ENCODE measurements at regions not wholly inside any gene's neighbourhood (a gene's known extent, or its start where the extent isn't known, plus 50 kb on each side); places are given as distances from the start of the nearest gene placed in this dataset.

DNA sequence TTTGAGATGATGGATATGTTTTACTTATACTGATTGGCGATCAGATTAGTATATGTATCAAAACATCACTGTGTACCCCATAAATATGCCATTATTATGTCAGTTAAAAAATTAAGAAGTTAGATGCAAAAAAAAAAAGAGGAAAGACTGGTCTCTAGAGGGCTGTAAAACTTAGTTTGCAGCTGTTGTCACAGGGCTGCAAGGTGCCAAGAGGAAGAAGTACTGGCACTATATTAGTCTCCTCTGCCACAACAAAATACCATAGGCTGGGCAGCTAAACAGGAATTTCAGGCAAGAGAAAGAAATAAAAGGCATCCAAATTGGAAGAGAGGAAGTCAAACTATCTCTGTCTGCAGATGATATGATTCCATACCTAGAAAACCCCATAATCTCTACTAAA, 177.8 kb upstream of the PLPP4 start:
- Histone ChIP-seq H3K79me2 (ENCODE audit: low read depth) (no peaks in the 10 kb centered on the region), H3K9me3 (ENCODE audit: insufficient read depth, low read depth) (no peaks in the 10 kb centered on the region), H3F3A (ENCODE audit: insufficient read depth, low read depth) (no peaks in the 10 kb centered on the region), H3K4me1 (replicated peaks; ENCODE audit: insufficient read depth) (no peaks in the 10 kb centered on the region), H3K4me2 (no peak overlapping the region), H3K4me3 (no peak overlapping the region), H2AFZ (no peak overlapping the region), H4K20me1 (ENCODE audit: insufficient read depth) (no peaks in the 10 kb centered on the region), H3K27me3 (ENCODE audit: insufficient read depth, low read depth) (0 out of 2 replicates have a peak, but pooled peaks cover 5% of the 10 kb centered on the region), H3K36me3 (ENCODE audit: low read depth) (no peaks in the 10 kb centered on the region), H3K27ac (no peak overlapping the region), H3K9me2 (ENCODE audit: insufficient read depth) (no peaks in the 10 kb centered on the region)
- DNase-seq: no peak
- intact Hi-C loops (cut with micrococcal nuclease; ENCODE audit: unreplicated experiment): no loop called here
- BruUV-seq (replicated peaks): no TSS peak
- TF ChIP-seq EZH2 (IDR thresholded peaks at IDR 0.05; ENCODE audit: low read depth): no peak
- TF ChIP-seq, protein P1, sequence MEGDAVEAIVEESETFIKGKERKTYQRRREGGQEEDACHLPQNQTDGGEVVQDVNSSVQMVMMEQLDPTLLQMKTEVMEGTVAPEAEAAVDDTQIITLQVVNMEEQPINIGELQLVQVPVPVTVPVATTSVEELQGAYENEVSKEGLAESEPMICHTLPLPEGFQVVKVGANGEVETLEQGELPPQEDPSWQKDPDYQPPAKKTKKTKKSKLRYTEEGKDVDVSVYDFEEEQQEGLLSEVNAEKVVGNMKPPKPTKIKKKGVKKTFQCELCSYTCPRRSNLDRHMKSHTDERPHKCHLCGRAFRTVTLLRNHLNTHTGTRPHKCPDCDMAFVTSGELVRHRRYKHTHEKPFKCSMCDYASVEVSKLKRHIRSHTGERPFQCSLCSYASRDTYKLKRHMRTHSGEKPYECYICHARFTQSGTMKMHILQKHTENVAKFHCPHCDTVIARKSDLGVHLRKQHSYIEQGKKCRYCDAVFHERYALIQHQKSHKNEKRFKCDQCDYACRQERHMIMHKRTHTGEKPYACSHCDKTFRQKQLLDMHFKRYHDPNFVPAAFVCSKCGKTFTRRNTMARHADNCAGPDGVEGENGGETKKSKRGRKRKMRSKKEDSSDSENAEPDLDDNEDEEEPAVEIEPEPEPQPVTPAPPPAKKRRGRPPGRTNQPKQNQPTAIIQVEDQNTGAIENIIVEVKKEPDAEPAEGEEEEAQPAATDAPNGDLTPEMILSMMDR (conservative IDR thresholded peaks at IDR 0.05): no peak
- ChIA-PET POLR2A (ENCODE audit: unreplicated experiment) (no interaction called here), CTCF (no interaction called here)

DNA sequence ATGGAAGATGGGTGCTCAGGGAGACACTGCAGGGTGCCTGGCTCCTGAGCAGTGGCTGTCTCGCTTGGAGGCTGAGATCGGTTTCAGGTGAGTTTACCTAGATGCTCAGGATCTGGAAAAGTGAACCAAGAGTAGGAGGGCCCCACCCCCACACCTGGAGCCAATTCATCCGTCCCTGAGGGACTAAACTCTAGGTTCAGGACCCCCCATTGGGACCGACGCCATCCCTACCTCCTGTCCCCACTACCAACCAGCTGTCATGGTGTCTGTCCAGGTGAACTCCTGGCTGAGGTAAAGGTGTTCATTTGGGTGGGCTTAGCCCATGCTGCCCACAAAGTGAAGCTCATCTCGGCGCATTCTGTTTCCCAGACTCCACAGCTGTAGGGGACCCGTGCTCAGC, 174.6 kb upstream of the PLPP4 start:
- H3K9me2 ChIP-seq (ENCODE audit: insufficient read depth): no peaks in the 10 kb centered on the region
- no peaks in the 10 kb centered on the region for H4K20me1 ChIP-seq (ENCODE audit: insufficient read depth)
- no peaks in the 10 kb centered on the region for H3K4me1 ChIP-seq (replicated peaks; ENCODE audit: insufficient read depth)
- no peak overlapping the region for H3K4me2 ChIP-seq
- BruUV-seq (replicated peaks): no TSS peak
- no peak overlapping the region for H3K4me3 ChIP-seq
- no peaks in the 10 kb centered on the region for H3F3A ChIP-seq (ENCODE audit: insufficient read depth, low read depth)
- no peaks in the 10 kb centered on the region for H3K36me3 ChIP-seq (ENCODE audit: low read depth)
- no peaks in the 10 kb centered on the region for H3K9me3 ChIP-seq (ENCODE audit: insufficient read depth, low read depth)
- H3K27me3 ChIP-seq (ENCODE audit: insufficient read depth, low read depth): 0 out of 2 replicates have a peak, but pooled peaks cover 5% of the 10 kb centered on the region
- CTCF ChIA-PET: no interaction called here
- intact Hi-C loops (cut with micrococcal nuclease; ENCODE audit: unreplicated experiment): no loop called here
- POLR2A ChIA-PET (ENCODE audit: unreplicated experiment): no interaction called here
- TF ChIP-seq EZH2 (IDR thresholded peaks at IDR 0.05; ENCODE audit: low read depth): no peak
- H2AFZ ChIP-seq: no peak overlapping the region
- H3K27ac ChIP-seq: no peak overlapping the region
- no peaks in the 10 kb centered on the region for H3K79me2 ChIP-seq (ENCODE audit: low read depth)
- DNase-seq: no peak

DNA sequence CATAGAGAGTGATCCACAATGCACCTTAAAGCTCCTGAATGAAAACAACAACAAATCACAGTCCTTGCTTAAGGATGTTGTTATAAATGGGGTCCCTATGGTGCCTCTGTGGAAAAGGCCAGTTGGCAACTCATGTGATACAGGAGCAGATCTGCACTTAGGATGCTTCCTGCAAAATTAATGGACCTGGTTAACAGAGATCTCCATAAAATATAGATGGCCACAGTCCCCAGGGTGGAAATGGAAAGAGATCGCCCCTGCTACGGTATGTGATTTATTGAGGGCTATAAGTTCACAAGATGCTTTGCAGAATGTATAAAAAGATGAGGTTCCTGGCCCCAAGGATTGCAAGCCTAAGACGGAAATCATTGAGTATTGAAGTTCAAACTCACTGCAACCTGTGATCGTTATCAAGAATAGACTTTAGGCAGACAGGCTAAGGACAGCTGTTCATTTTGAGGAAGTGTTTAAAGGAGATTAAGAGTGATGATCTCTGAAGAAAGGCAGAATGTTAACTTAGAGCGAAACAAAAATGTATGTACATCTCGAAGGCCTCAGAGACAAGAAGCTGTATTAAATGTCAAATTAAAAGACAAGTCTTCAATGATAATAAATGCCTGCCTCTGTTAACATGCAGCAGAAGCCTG, 174.1 kb upstream of the PLPP4 start:
- Histone ChIP-seq H3F3A (ENCODE audit: insufficient read depth, low read depth) (no peaks in the 10 kb centered on the region), H3K9me3 (ENCODE audit: insufficient read depth, low read depth) (no peaks in the 10 kb centered on the region), H3K4me2 (no peak overlapping the region), H3K79me2 (ENCODE audit: low read depth) (no peaks in the 10 kb centered on the region), H2AFZ (no peak overlapping the region), H4K20me1 (ENCODE audit: insufficient read depth) (no peaks in the 10 kb centered on the region), H3K4me3 (no peak overlapping the region), H3K36me3 (ENCODE audit: low read depth) (no peaks in the 10 kb centered on the region), H3K27ac (no peak overlapping the region), H3K9me2 (ENCODE audit: insufficient read depth) (no peaks in the 10 kb centered on the region), H3K27me3 (ENCODE audit: insufficient read depth, low read depth) (0 out of 2 replicates have a peak, but pooled peaks cover 5% of the 10 kb centered on the region), H3K4me1 (replicated peaks; ENCODE audit: insufficient read depth) (no peaks in the 10 kb centered on the region)
- no peak for DNase-seq
- ChIA-PET POLR2A (ENCODE audit: unreplicated experiment) (no interaction called here), CTCF (no interaction called here)
- BruUV-seq (replicated peaks): no TSS peak
- TF ChIP-seq, protein P1 (conservative IDR thresholded peaks at IDR 0.05): no peak
- no peak for TF ChIP-seq EZH2 (IDR thresholded peaks at IDR 0.05; ENCODE audit: low read depth)
- intact Hi-C loops (cut with micrococcal nuclease; ENCODE audit: unreplicated experiment): no loop called here

DNA sequence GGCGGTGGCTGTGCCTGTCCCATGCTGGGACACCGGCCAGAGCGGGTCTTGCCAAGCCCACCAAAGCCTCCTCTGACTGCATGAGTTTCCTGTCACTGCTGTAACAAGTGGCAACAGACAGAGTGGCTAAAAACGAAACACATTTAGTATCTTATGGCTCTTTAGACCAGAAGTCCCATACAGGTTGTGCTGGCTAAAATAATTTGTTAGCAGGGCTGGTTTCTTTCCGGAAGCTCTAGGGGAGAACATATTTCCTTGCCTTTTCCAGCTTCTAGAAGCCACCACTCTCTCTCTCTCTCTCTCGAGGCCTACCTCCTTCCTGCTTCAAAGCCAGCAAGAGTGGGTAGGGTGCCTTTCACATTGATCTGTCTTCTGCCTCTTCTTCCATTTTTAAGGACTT, 171.6 kb upstream of the PLPP4 start:
- Histone ChIP-seq H3K4me2 (no peak overlapping the region), H3K27ac (no peak overlapping the region), H4K20me1 (ENCODE audit: insufficient read depth) (no peaks in the 10 kb centered on the region), H3K27me3 (ENCODE audit: insufficient read depth, low read depth) (peaks cover 11% of the 10 kb centered on the region; the same call in 1 of the 2 replicates), H3K9me2 (ENCODE audit: insufficient read depth) (no peaks in the 10 kb centered on the region), H3F3A (ENCODE audit: insufficient read depth, low read depth) (no peaks in the 10 kb centered on the region), H3K36me3 (ENCODE audit: low read depth) (no peaks in the 10 kb centered on the region), H3K4me1 (replicated peaks; ENCODE audit: insufficient read depth) (no peaks in the 10 kb centered on the region), H3K9me3 (ENCODE audit: insufficient read depth, low read depth) (no peaks in the 10 kb centered on the region), H3K79me2 (ENCODE audit: low read depth) (no peaks in the 10 kb centered on the region), H3K4me3 (no peak overlapping the region), H2AFZ (no peak overlapping the region)
- ChIA-PET POLR2A (ENCODE audit: unreplicated experiment) (no interaction called here), CTCF (no interaction called here)
- no peak for DNase-seq
- BruUV-seq (replicated peaks): no TSS peak
- intact Hi-C loops (cut with micrococcal nuclease; ENCODE audit: unreplicated experiment): no loop called here
- TF ChIP-seq EZH2 (IDR thresholded peaks at IDR 0.05; ENCODE audit: low read depth): no peak
- TF ChIP-seq, protein P1 (conservative IDR thresholded peaks at IDR 0.05): no peak
